ENCODE measurements at regions not wholly inside any gene's neighbourhood (a gene's known extent, or its start where the extent isn't known, plus 50 kb on each side); places are given as distances from the start of the nearest gene placed in this dataset.

GRCh38 chr17:56675876-56676660 lies 82.6 kb downstream of the NOG start:
- Histone ChIP-seq H3K27me3 (no peaks in the 10 kb centered on the region), H3K9me3 (no peaks in the 10 kb centered on the region), H3K27ac (no peak overlapping the region), H3K4me3 (no peak overlapping the region), H3K36me3 (no peaks in the 10 kb centered on the region), H3K4me1 (ENCODE audit: insufficient read depth) (peaks cover 2% of the 10 kb centered on the region)
- TF ChIP-seq CTCF (IDR thresholded peaks at IDR 0.05) (no peak), EP300 (IDR thresholded peaks at IDR 0.05) (no peak), POLR2A (IDR thresholded peaks at IDR 0.05) (no peak)
- 63 to 72% (median 63%) methylated on average over 1 of the region's 1 CpG for WGBS, 3 donors
- intact Hi-C loops (cut with DNase I), result no loop called here
- DNase-seq, result no peak

- H3K4me1 ChIP-seq (ENCODE audit: insufficient read depth), result peaks cover 2% of the 10 kb centered on the region
- WGBS, 3 donors, result 78 to 93% (median 86%) methylated on average over 1 of the region's 1 CpG
- no peak for TF ChIP-seq EP300 (IDR thresholded peaks at IDR 0.05)
- no peak for TF ChIP-seq POLR2A (IDR thresholded peaks at IDR 0.05)
- H3K4me3 ChIP-seq, result no peak overlapping the region
- no peaks in the 10 kb centered on the region for H3K27me3 ChIP-seq
- no peaks in the 10 kb centered on the region for H3K36me3 ChIP-seq
- no peak overlapping the region for H3K27ac ChIP-seq
- H3K9me3 ChIP-seq, result no peaks in the 10 kb centered on the region
- intact Hi-C loops (cut with DNase I), result no loop called here
- DNase-seq, result no peak
Measured at GRCh38 chr17:56676810-56677209, 83.3 kb downstream of the NOG start.

- TF ChIP-seq EP300 (IDR thresholded peaks at IDR 0.05) (no peak), CTCF (IDR thresholded peaks at IDR 0.05) (no peak), POLR2A (IDR thresholded peaks at IDR 0.05) (no peak)
Measured at GRCh38 chr17:56678249-56679114, 85.0 kb downstream of the NOG start.

GRCh38 chr17:56679115-56679776 lies 85.7 kb downstream of the NOG start:
- no peak overlapping the region for H3K27ac ChIP-seq
- intact Hi-C loops (cut with DNase I), result no loop called here
- no peaks in the 10 kb centered on the region for H3K27me3 ChIP-seq
- H3K4me1 ChIP-seq (ENCODE audit: insufficient read depth), result peaks cover 2% of the 10 kb centered on the region
- WGBS, 3 donors, result 9 to 11% (median 10%) methylated on average over 12 of the region's 12 CpGs
- H3K36me3 ChIP-seq, result no peaks in the 10 kb centered on the region
- DNase-seq, result no peak
- H3K9me3 ChIP-seq, result no peaks in the 10 kb centered on the region
- H3K4me3 ChIP-seq, result no peak overlapping the region
- TF ChIP-seq EP300 (IDR thresholded peaks at IDR 0.05), result no peak
- TF ChIP-seq POLR2A (IDR thresholded peaks at IDR 0.05), result no peak
- TF ChIP-seq CTCF (IDR thresholded peaks at IDR 0.05), result no peak

More at GRCh38 chr17:56678249-56679114, 85.0 kb downstream of the NOG start:
- Histone ChIP-seq H3K4me1 (ENCODE audit: insufficient read depth) (peaks cover 2% of the 10 kb centered on the region), H3K36me3 (no peaks in the 10 kb centered on the region), H3K4me3 (no peak overlapping the region), H3K27ac (no peak overlapping the region), H3K9me3 (no peaks in the 10 kb centered on the region), H3K27me3 (no peaks in the 10 kb centered on the region)
- intact Hi-C loops (cut with DNase I), result no loop called here
- WGBS, 3 donors, result 2 to 4% (median 3%) methylated on average over 37 of the region's 37 CpGs
- no peak for DNase-seq

Measured in ovary (tissue), 7 donors.